ENCODE measurements at regions not wholly inside any gene's neighbourhood (a gene's known extent, or its start where the extent isn't known, plus 50 kb on each side); places are given as distances from the start of the nearest gene placed in this dataset.

- CTCF ChIA-PET (ENCODE audit: partially characterized antibody): no interaction called here
Observed at GRCh38 chr2:157191186-157191585, 66.3 kb upstream of the GALNT5 start.

GRCh38 chr2:157192445-157193423 lies 64.8 kb upstream of the GALNT5 start:
- H3K27me3 ChIP-seq (ENCODE audit: insufficient read depth, low read length): no peaks in the 10 kb centered on the region
- Mint-ChIP-seq H3K27me3 (peaks cover 3 to 9% of the 10 kb centered on the region in 2 donors), H3K9me3 (peaks cover 0 to 2% (median 0%) of the 10 kb centered on the region in 8 donors), H3K4me3 (no peak overlapping the region), H3K27ac (no peak overlapping the region), H3K4me1 (peaks cover 0 to 1% (median 0%) of the 10 kb centered on the region in 4 donors), H3K36me3 (no peaks in the 10 kb centered on the region)
- intact Hi-C loops (cut with micrococcal nuclease): no loop called here
- no peak overlapping the region for H3K4me3 ChIP-seq (ENCODE audit: low read length in 2 of 2)
- H3K36me3 ChIP-seq (ENCODE audit: insufficient read depth, low read length): no peaks in the 10 kb centered on the region
- CTCF ChIA-PET (ENCODE audit: partially characterized antibody): interaction anchor here (1.0 to 2.2 kb wide), 8 partner anchors 10 to 1824 kb away, joined by 3 to 13 read pairs (median 4); no protein-coding TSS in a partner anchor
- POLR2A ChIA-PET (ENCODE audit: partially characterized antibody): no interaction called here
- no peak overlapping the region for H3K27ac ChIP-seq (ENCODE audit: low read depth, low read length)
- DNase-seq: no peak
- H3K4me1 ChIP-seq (ENCODE audit: insufficient read depth, low read length): no peaks in the 10 kb centered on the region
- H3K9me3 ChIP-seq (ENCODE audit: control insufficient read depth in 1 of 2, low read length in 2 of 2): no peaks in the 10 kb centered on the region

More at GRCh38 chr2:157191186-157191585, 66.3 kb upstream of the GALNT5 start:
- no peak overlapping the region for H3K4me3 ChIP-seq (ENCODE audit: low read length in 2 of 2)
- H3K36me3 ChIP-seq (ENCODE audit: insufficient read depth, low read length): no peaks in the 10 kb centered on the region
- peaks cover 0 to 2% (median 0%) of the 10 kb centered on the region in 8 donors for H3K9me3 Mint-ChIP-seq
- intact Hi-C loops (cut with micrococcal nuclease): no loop called here
- H3K27ac ChIP-seq (ENCODE audit: low read depth, low read length): no peak overlapping the region
- H3K4me3 Mint-ChIP-seq: no peak overlapping the region
- no peaks in the 10 kb centered on the region for H3K36me3 Mint-ChIP-seq
- H3K4me1 ChIP-seq (ENCODE audit: insufficient read depth, low read length): no peaks in the 10 kb centered on the region
- POLR2A ChIA-PET (ENCODE audit: partially characterized antibody): no interaction called here
- no peaks in the 10 kb centered on the region for H3K9me3 ChIP-seq (ENCODE audit: control insufficient read depth in 1 of 2, low read length in 2 of 2)
- peaks cover 0 to 1% (median 0%) of the 10 kb centered on the region in 4 donors for H3K4me1 Mint-ChIP-seq
- no peaks in the 10 kb centered on the region for H3K27me3 ChIP-seq (ENCODE audit: insufficient read depth, low read length)
- peaks cover 3 to 6% of the 10 kb centered on the region in 2 donors for H3K27me3 Mint-ChIP-seq
- H3K27ac Mint-ChIP-seq: no peak overlapping the region
- DNase-seq: no peak

GRCh38 chr2:157193461-157193860 lies 64.0 kb upstream of the GALNT5 start:
- Mint-ChIP-seq H3K4me1 (peaks cover 0 to 1% (median 0%) of the 10 kb centered on the region in 4 donors), H3K27me3 (peaks cover 3 to 9% of the 10 kb centered on the region in 2 donors), H3K9me3 (peaks cover 0 to 2% (median 0%) of the 10 kb centered on the region in 8 donors), H3K4me3 (no peak overlapping the region), H3K36me3 (no peaks in the 10 kb centered on the region), H3K27ac (no peak overlapping the region)
- intact Hi-C loops (cut with micrococcal nuclease): no loop called here
- H3K27me3 ChIP-seq (ENCODE audit: insufficient read depth, low read length): no peaks in the 10 kb centered on the region
- no peaks in the 10 kb centered on the region for H3K9me3 ChIP-seq (ENCODE audit: control insufficient read depth in 1 of 2, low read length in 2 of 2)
- H3K36me3 ChIP-seq (ENCODE audit: insufficient read depth, low read length): no peaks in the 10 kb centered on the region
- CTCF ChIA-PET (ENCODE audit: partially characterized antibody): interaction anchor here (0.8 to 2.2 kb wide), 9 partner anchors 10 to 1824 kb away, joined by 3 to 13 read pairs (median 4); no protein-coding TSS in a partner anchor
- H3K4me3 ChIP-seq (ENCODE audit: low read length in 2 of 2): no peak overlapping the region
- no peak for DNase-seq
- POLR2A ChIA-PET (ENCODE audit: partially characterized antibody): no interaction called here
- no peak overlapping the region for H3K27ac ChIP-seq (ENCODE audit: low read depth, low read length)
- no peaks in the 10 kb centered on the region for H3K4me1 ChIP-seq (ENCODE audit: insufficient read depth, low read length)

GRCh38 chr2:157194097-157194688 lies 63.3 kb upstream of the GALNT5 start:
- Histone ChIP-seq H3K4me1 (ENCODE audit: insufficient read depth, low read length) (no peaks in the 10 kb centered on the region), H3K27ac (ENCODE audit: low read depth, low read length) (no peak overlapping the region), H3K4me3 (ENCODE audit: low read length in 2 of 2) (no peak overlapping the region), H3K36me3 (ENCODE audit: insufficient read depth, low read length) (no peaks in the 10 kb centered on the region), H3K9me3 (ENCODE audit: control insufficient read depth in 1 of 2, low read length in 2 of 2) (no peaks in the 10 kb centered on the region), H3K27me3 (ENCODE audit: insufficient read depth, low read length) (no peaks in the 10 kb centered on the region)
- ChIA-PET CTCF (ENCODE audit: partially characterized antibody) (interaction anchor here (0.8 to 2.2 kb wide), 7 partner anchors 10 to 1821 kb away, joined by 3 to 13 read pairs (median 4); no protein-coding TSS in a partner anchor), POLR2A (ENCODE audit: partially characterized antibody) (no interaction called here)
- H3K9me3 Mint-ChIP-seq: peaks cover 0 to 2% (median 0%) of the 10 kb centered on the region in 8 donors
- H3K4me3 Mint-ChIP-seq: no peak overlapping the region
- H3K27ac Mint-ChIP-seq: no peak overlapping the region
- DNase-seq: peak in 4 of 5 donors; percentile 8 to 25 (median 22)
- H3K4me1 Mint-ChIP-seq: peaks cover 0 to 1% (median 0%) of the 10 kb centered on the region in 4 donors
- intact Hi-C loops (cut with micrococcal nuclease): no loop called here
- peaks cover 4 to 9% of the 10 kb centered on the region in 2 donors for H3K27me3 Mint-ChIP-seq
- H3K36me3 Mint-ChIP-seq: no peaks in the 10 kb centered on the region

GRCh38 chr2:157194844-157195243 lies 62.7 kb upstream of the GALNT5 start:
- peaks cover 0 to 1% (median 0%) of the 10 kb centered on the region in 4 donors for H3K4me1 Mint-ChIP-seq
- no peak overlapping the region for H3K27ac Mint-ChIP-seq
- no peaks in the 10 kb centered on the region for H3K9me3 ChIP-seq (ENCODE audit: control insufficient read depth in 1 of 2, low read length in 2 of 2)
- H3K36me3 Mint-ChIP-seq: no peaks in the 10 kb centered on the region
- no peaks in the 10 kb centered on the region for H3K27me3 ChIP-seq (ENCODE audit: insufficient read depth, low read length)
- no peak overlapping the region for H3K4me3 Mint-ChIP-seq
- intact Hi-C loops (cut with micrococcal nuclease): no loop called here
- POLR2A ChIA-PET (ENCODE audit: partially characterized antibody): no interaction called here
- peaks cover 4 to 9% of the 10 kb centered on the region in 2 donors for H3K27me3 Mint-ChIP-seq
- H3K4me1 ChIP-seq (ENCODE audit: insufficient read depth, low read length): no peaks in the 10 kb centered on the region
- no peak for DNase-seq
- no peak overlapping the region for H3K4me3 ChIP-seq (ENCODE audit: low read length in 2 of 2)
- H3K27ac ChIP-seq (ENCODE audit: low read depth, low read length): no peak overlapping the region
- peaks cover 0 to 2% (median 0%) of the 10 kb centered on the region in 8 donors for H3K9me3 Mint-ChIP-seq
- CTCF ChIA-PET (ENCODE audit: partially characterized antibody): no interaction called here
- no peaks in the 10 kb centered on the region for H3K36me3 ChIP-seq (ENCODE audit: insufficient read depth, low read length)

- intact Hi-C loops (cut with micrococcal nuclease): no loop called here
- peaks cover 0 to 1% (median 0%) of the 10 kb centered on the region in 4 donors for H3K4me1 Mint-ChIP-seq
- no peaks in the 10 kb centered on the region for H3K36me3 Mint-ChIP-seq
- no peak overlapping the region for H3K4me3 ChIP-seq (ENCODE audit: low read length in 2 of 2)
- H3K9me3 Mint-ChIP-seq: peaks cover 0 to 2% (median 0%) of the 10 kb centered on the region in 8 donors
- no peak overlapping the region for H3K27ac Mint-ChIP-seq
- H3K27ac ChIP-seq (ENCODE audit: low read depth, low read length): no peak overlapping the region
- H3K4me3 Mint-ChIP-seq: no peak overlapping the region
- DNase-seq: no peak
- H3K27me3 Mint-ChIP-seq: peaks cover 3 to 4% of the 10 kb centered on the region in 2 donors
- H3K27me3 ChIP-seq (ENCODE audit: insufficient read depth, low read length): no peaks in the 10 kb centered on the region
- no peaks in the 10 kb centered on the region for H3K36me3 ChIP-seq (ENCODE audit: insufficient read depth, low read length)
- H3K4me1 ChIP-seq (ENCODE audit: insufficient read depth, low read length): no peaks in the 10 kb centered on the region
- ChIA-PET POLR2A (ENCODE audit: partially characterized antibody) (no interaction called here), CTCF (ENCODE audit: partially characterized antibody) (no interaction called here)
- no peaks in the 10 kb centered on the region for H3K9me3 ChIP-seq (ENCODE audit: control insufficient read depth in 1 of 2, low read length in 2 of 2)
Observed at GRCh38 chr2:157196956-157197355, 60.5 kb upstream of the GALNT5 start.

GRCh38 chr2:157197848-157198247 lies 59.7 kb upstream of the GALNT5 start:
- H3K36me3 ChIP-seq (ENCODE audit: insufficient read depth, low read length): no peaks in the 10 kb centered on the region
- ChIA-PET POLR2A (ENCODE audit: partially characterized antibody) (no interaction called here), CTCF (ENCODE audit: partially characterized antibody) (no interaction called here)
- H3K4me3 ChIP-seq (ENCODE audit: low read length in 2 of 2): no peak overlapping the region
- H3K27ac ChIP-seq (ENCODE audit: low read depth, low read length): no peak overlapping the region
- no peak overlapping the region for H3K4me3 Mint-ChIP-seq
- DNase-seq: no peak
- H3K9me3 Mint-ChIP-seq: peaks cover 0 to 2% (median 0%) of the 10 kb centered on the region in 8 donors
- H3K9me3 ChIP-seq (ENCODE audit: control insufficient read depth in 1 of 2, low read length in 2 of 2): no peaks in the 10 kb centered on the region
- intact Hi-C loops (cut with micrococcal nuclease): no loop called here
- H3K36me3 Mint-ChIP-seq: no peaks in the 10 kb centered on the region
- peaks cover 1 to 3% of the 10 kb centered on the region in 2 donors for H3K27me3 Mint-ChIP-seq
- H3K27ac Mint-ChIP-seq: no peak overlapping the region
- H3K4me1 Mint-ChIP-seq: peaks cover 0 to 1% (median 0%) of the 10 kb centered on the region in 4 donors
- H3K27me3 ChIP-seq (ENCODE audit: insufficient read depth, low read length): no peaks in the 10 kb centered on the region
- no peaks in the 10 kb centered on the region for H3K4me1 ChIP-seq (ENCODE audit: insufficient read depth, low read length)
